H1 (cell line): ENCODE measurements at regions not wholly inside any gene's neighbourhood (a gene's known extent, or its start where the extent isn't known, plus 50 kb on each side); places are given as distances from the start of the nearest gene placed in this dataset.

Source experiments
- CTCF ChIA-PET: fragments of 300-600 bp; sonication (Branson Sonifier 250); formaldehyde crosslinking; loops from one replicate; lab custom pipeline; 2021; ENCODE audit not compliant: partially characterized antibody; lab: Charles Lee
- POLR2A ChIA-PET: fragments of 300-600 bp; sonication (Branson Sonifier 250); formaldehyde crosslinking; loops from one replicate; lab custom pipeline; 2021; ENCODE audit warnings: inconsistent platforms; ENCODE audit not compliant: partially characterized antibody; lab: Charles Lee
- DNase-seq, 2 experiments: peaks; one replicate each; pipeline versions ENCODE4 v3.0.0 to v3.0.0-alpha.2; 2010 to 2022; ENCODE audit warnings: low spot score in 2 of 2, low read depth in 1 of 2, mixed read lengths in 1 of 2
- FAIRE-seq: peaks from 2 replicates; lab custom pipeline; 2011; peaks lifted over from hg19 to GRCh38; lab: Jason Lieb, UNC
- H2AFZ ChIP-seq: 2 replicates; pipeline ENCODE4 v1.8.1; 2012; ENCODE audit warnings: low read length, inconsistent platforms
- H2AK5ac ChIP-seq: 2 replicates; pipeline ENCODE4 v1.6.1; 2013; ENCODE audit warnings: low read depth, low read length
- H2BK120ac ChIP-seq: replicated peaks from 2 replicates; pipeline ENCODE3; 2013; ENCODE audit warnings: low read depth, low read length, inconsistent platforms
- H2BK12ac ChIP-seq: 2 replicates; pipeline ENCODE4 v1.6.1; 2013; ENCODE audit warnings: low read depth, low read length
- H2BK15ac ChIP-seq: 2 replicates; pipeline ENCODE4 v1.6.1; 2013; ENCODE audit warnings: low read length
- H2BK20ac ChIP-seq: 2 replicates; pipeline ENCODE4 v1.6.1; 2013; ENCODE audit warnings: low read length
- H2BK5ac ChIP-seq: 2 replicates; pipeline ENCODE4 v1.6.1; 2013; ENCODE audit warnings: low read depth, low read length
- H3K14ac ChIP-seq: 2 replicates; pipeline ENCODE4 v1.6.1; 2013; ENCODE audit warnings: inconsistent platforms; ENCODE audit not compliant: insufficient read length
- H3K18ac ChIP-seq: 2 replicates; pipeline ENCODE4 v1.6.1; 2013; ENCODE audit warnings: low read length; ENCODE audit errors: extremely low read depth
- H3K23ac ChIP-seq: 2 replicates; pipeline ENCODE4 v1.6.1; 2013; ENCODE audit warnings: inconsistent platforms; ENCODE audit not compliant: insufficient read length
- H3K23me2 ChIP-seq: 2 replicates; pipeline ENCODE4 v1.6.1; 2013; ENCODE audit warnings: low read depth, low read length
- H3K27ac ChIP-seq: 2 replicates; pipeline ENCODE4 v1.6.1; 2011; ENCODE audit warnings: low read depth, low read length, inconsistent platforms
- H3K27me3 ChIP-seq, 4 experiments: replicated peaks in 1 of 4; 1 replicate in 1 of 4; 2 replicates in 3 of 4; pipeline versions ENCODE4 v1.6.1 to v1.8.1; 2011 to 2013; ENCODE audit warnings: low read length in 3 of 4, mild to moderate bottlenecking in 3 of 4, inconsistent platforms in 2 of 4, mixed read lengths in 2 of 4, moderate library complexity in 1 of 4; ENCODE audit not compliant: control insufficient read depth in 3 of 4, insufficient read depth in 3 of 4; ENCODE audit errors: extremely low read depth in 1 of 4
- H3K36me3 ChIP-seq, 4 experiments: 2 replicates each; pipeline versions ENCODE4 v1.6.1 to v1.8.1; 2011 to 2013; ENCODE audit warnings: mild to moderate bottlenecking in 4 of 4, low read length in 3 of 4, moderate library complexity in 2 of 4, control low read depth in 1 of 4, inconsistent platforms in 1 of 4; ENCODE audit not compliant: insufficient read depth in 4 of 4, control insufficient read depth in 2 of 4
- H3K4ac ChIP-seq: replicated peaks from 2 replicates; pipeline ENCODE3; 2013; ENCODE audit warnings: low read length, low read depth, mixed read lengths, inconsistent platforms; ENCODE audit not compliant: insufficient read length
- H3K4me1 ChIP-seq, 4 experiments: replicated peaks in 1 of 4; 1 replicate in 1 of 4; 2 replicates in 3 of 4; pipeline versions ENCODE4 v1.6.1 to v1.8.1; 2011 to 2013; ENCODE audit warnings: low read length in 3 of 4, inconsistent platforms in 2 of 4, mixed read lengths in 1 of 4; ENCODE audit not compliant: insufficient read depth in 4 of 4, control insufficient read depth in 3 of 4
- H3K4me2 ChIP-seq, 2 experiments: 2 replicates each; pipeline versions ENCODE4 v1.6.1 to v1.8.1; 2011 to 2013; ENCODE audit warnings: low read depth in 2 of 2, low read length in 2 of 2, control low read depth in 1 of 2, inconsistent platforms in 1 of 2, mild to moderate bottlenecking in 1 of 2; ENCODE audit not compliant: insufficient read depth in 1 of 2
- H3K4me3 ChIP-seq, 4 experiments: fragments of 200-600, 300-600 bp in 1 of 4; sonication (generic), shearing (Covaris generic), sonication (Bioruptor Twin) in 1 of 4; 2 replicates each; pipeline versions ENCODE4 v1.5.1 to v1.8.1; 2011 to 2016; ENCODE audit warnings: low read length in 4 of 4, low read depth in 3 of 4, control low read depth in 2 of 4, inconsistent platforms in 2 of 4, mild to moderate bottlenecking in 2 of 4, mixed read lengths in 1 of 4, moderate library complexity in 1 of 4; ENCODE audit not compliant: insufficient read depth in 2 of 4; ENCODE audit errors: extremely low read depth in 1 of 4
- H3K56ac ChIP-seq: replicated peaks from 2 replicates; pipeline ENCODE3; 2013; ENCODE audit warnings: low read depth, mild to moderate bottlenecking, mixed read lengths, low read length, inconsistent platforms; ENCODE audit not compliant: insufficient read length
- H3K79me1 ChIP-seq: 2 replicates; pipeline ENCODE4 v1.6.1; 2013; ENCODE audit warnings: low read depth, low read length, control low read depth
- H3K79me2 ChIP-seq, 2 experiments: 2 replicates each; pipeline versions ENCODE4 v1.6.1 to v1.8.1; 2012 to 2013; ENCODE audit warnings: low read length in 2 of 2, mild to moderate bottlenecking in 2 of 2, inconsistent platforms in 1 of 2; ENCODE audit not compliant: insufficient read depth in 2 of 2, control insufficient read depth in 1 of 2
- H3K9ac ChIP-seq, 4 experiments: replicated peaks in 1 of 4; 1 replicate in 1 of 4; 2 replicates in 3 of 4; pipeline versions ENCODE4 v1.6.1 to v1.8.1; 2011 to 2013; ENCODE audit warnings: low read depth in 3 of 4, low read length in 3 of 4, control low read depth in 2 of 4, mild to moderate bottlenecking in 2 of 4, moderate library complexity in 2 of 4, inconsistent platforms in 1 of 4; ENCODE audit errors: extremely low read depth in 1 of 4
- H3K9me3 ChIP-seq, 2 experiments: 2 replicates each; pipeline versions ENCODE4 v1.6.1 to v1.8.1; 2012 to 2013; ENCODE audit warnings: mild to moderate bottlenecking in 2 of 2, moderate library complexity in 2 of 2, control low read depth in 1 of 2, inconsistent platforms in 1 of 2, low read depth in 1 of 2, low read length in 1 of 2, mixed read lengths in 1 of 2; ENCODE audit not compliant: insufficient read depth in 2 of 2
- H4K20me1 ChIP-seq, 2 experiments: replicated peaks in 1 of 2; 2 replicates each; pipeline versions ENCODE3 to v1.8.1; 2011 to 2013; ENCODE audit warnings: inconsistent platforms in 2 of 2, low read length in 2 of 2, mild to moderate bottlenecking in 1 of 2; ENCODE audit not compliant: insufficient read depth in 2 of 2, control insufficient read depth in 1 of 2
- H4K5ac ChIP-seq: 2 replicates; pipeline ENCODE4 v1.6.1; 2013; ENCODE audit warnings: low read length, low read depth, mixed read lengths, inconsistent platforms; ENCODE audit not compliant: insufficient read length
- H4K8ac ChIP-seq: 2 replicates; pipeline ENCODE4 v1.8.0; 2013; ENCODE audit warnings: mild to moderate bottlenecking, moderate library complexity, low read length, inconsistent platforms; ENCODE audit not compliant: insufficient read depth; ENCODE audit errors: extremely low read depth
- H4K91ac ChIP-seq: replicated peaks from 2 replicates; pipeline ENCODE3; 2013; ENCODE audit warnings: low read length, mixed read lengths, inconsistent platforms; ENCODE audit not compliant: insufficient read length
- BACH1 ChIP-seq: IDR thresholded peaks from 2 replicates; pipeline ENCODE4 v1.6.1; 2012; ENCODE audit warnings: low read length, improper control_type of control experiment
- MAFK ChIP-seq: IDR thresholded peaks from 2 replicates; pipeline ENCODE4 v1.6.1; 2012; ENCODE audit warnings: low read depth, mild to moderate bottlenecking, improper control_type of control experiment, low read length
- RAD21 ChIP-seq, 2 experiments: IDR thresholded peaks in 1 of 2; conservative IDR thresholded peaks in 1 of 2; 2 replicates each; pipeline ENCODE4 v1.6.1; 2011; ENCODE audit warnings: low read depth in 2 of 2, low read length in 2 of 2, improper control_type of control experiment in 1 of 2, inconsistent platforms in 1 of 2, mild to moderate bottlenecking in 1 of 2, moderate library complexity in 1 of 2
- RNF2 ChIP-seq: fragments of 200-900, 300-1000 bp; sonication (generic); IDR thresholded peaks from 2 replicates; pipeline ENCODE4 v1.7.1; 2016; ENCODE audit warnings: borderline replicate concordance, low read depth, mild to moderate bottlenecking, antibody characterized with exemption, low read length; ENCODE audit not compliant: poor library complexity, severe bottlenecking; ENCODE audit errors: missing control alignments
- SIX5 ChIP-seq: IDR thresholded peaks from 2 replicates; pipeline ENCODE4 v1.6.1; 2011; ENCODE audit warnings: mild to moderate bottlenecking, low read depth, low read length
- WGBS, 2 experiments: shearing (Covaris generic) in 1 of 2; methylation state at CpG; one replicate each; pipeline versions ENCODE4 v1.1.6 to v1.1.7; 2013 to 2015; ENCODE audit warnings: low lambda C conversion rate in 2 of 2, mixed read lengths in 2 of 2, inconsistent platforms in 1 of 2, low coverage in 1 of 2, missing lambda C conversion rate in 1 of 2; ENCODE audit not compliant: insufficient replicate concordance in 2 of 2, insufficient coverage in 1 of 2, insufficient read length in 1 of 2; ENCODE audit errors: extremely low coverage in 1 of 2, missing lambda C conversion rate in 1 of 2; 5-methylcytosine and 5-hydroxymethylcytosine counted together
- TF ChIP-seq, protein P1 (sequence below): IDR thresholded peaks from 2 replicates; pipeline ENCODE4 v1.6.1; 2012; ENCODE audit warnings: inconsistent platforms

DNA sequence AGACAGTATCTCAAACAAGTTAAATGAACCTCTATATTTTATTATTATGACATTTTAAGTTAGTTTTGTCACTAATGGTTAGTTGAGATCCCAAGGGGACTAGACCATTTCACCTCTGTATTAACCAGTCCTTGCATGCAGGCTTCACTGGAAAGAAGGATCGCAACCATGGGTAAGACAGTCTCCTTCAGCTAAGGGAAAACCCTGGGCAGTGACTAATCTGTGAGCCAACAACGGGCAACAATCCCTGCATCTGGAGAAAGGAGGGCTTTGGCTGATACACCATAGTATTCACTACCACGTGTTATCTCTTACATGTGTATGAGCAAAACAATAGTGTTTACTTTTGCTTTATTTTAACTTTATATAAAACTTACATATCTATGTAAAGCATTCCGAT, 708.8 kb upstream of the CHRM3 start:
- DNase-seq (no peak), FAIRE-seq (no peak)
- Histone ChIP-seq H3K4me2 (no peak overlapping the region), H3K4me1 (no peaks in the 10 kb centered on the region), H2BK15ac (no peak overlapping the region), H2AK5ac (no peak overlapping the region), H3K14ac (no peak overlapping the region), H2BK120ac (no peak overlapping the region), H3K36me3 (no peaks in the 10 kb centered on the region), H3K23me2 (no peaks in the 10 kb centered on the region), H3K27me3 (peaks cover 0 to 1% (median 0%) of the 10 kb centered on the region in 4 experiments; a peak in 1 of 7 replicates), H3K18ac (no peak overlapping the region), H4K20me1 (no peaks in the 10 kb centered on the region), H3K79me1 (no peaks in the 10 kb centered on the region), H4K8ac (no peak overlapping the region), H2AFZ (no peak overlapping the region), H2BK5ac (no peak overlapping the region), H3K9me3 (no peaks in the 10 kb centered on the region), H3K27ac (no peak overlapping the region), H3K4me3 (no peak overlapping the region), H3K9ac (no peak overlapping the region), H3K56ac (no peak overlapping the region), H3K79me2 (no peaks in the 10 kb centered on the region), H3K4ac (no peak overlapping the region), H4K5ac (no peak overlapping the region), H2BK12ac (no peak overlapping the region), H2BK20ac (no peak overlapping the region), H4K91ac (no peak overlapping the region), H3K23ac (no peak overlapping the region)
- ChIA-PET CTCF (no interaction called here), POLR2A (no interaction called here)
- WGBS, 2 experiments = 91% methylated on average over 4 of the region's 4 CpGs; no CpG with 5 or more reads in 1 of the 2 experiments
- TF ChIP-seq RAD21 (IDR thresholded peaks at IDR 0.05 in 1 of 2, conservative IDR thresholded peaks at IDR 0.05 in 1 of 2; ENCODE audit: low read depth in 2 of 2, low read length in 2 of 2) (no peak), RNF2 (no peak), MAFK (no peak), SIX5 (no peak), BACH1 (no peak)
- TF ChIP-seq, protein P1, sequence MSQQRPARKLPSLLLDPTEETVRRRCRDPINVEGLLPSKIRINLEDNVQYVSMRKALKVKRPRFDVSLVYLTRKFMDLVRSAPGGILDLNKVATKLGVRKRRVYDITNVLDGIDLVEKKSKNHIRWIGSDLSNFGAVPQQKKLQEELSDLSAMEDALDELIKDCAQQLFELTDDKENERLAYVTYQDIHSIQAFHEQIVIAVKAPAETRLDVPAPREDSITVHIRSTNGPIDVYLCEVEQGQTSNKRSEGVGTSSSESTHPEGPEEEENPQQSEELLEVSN = no peak
